K562 (cell line): ENCODE measurements at regions not wholly inside any gene's neighbourhood (a gene's known extent, or its start where the extent isn't known, plus 50 kb on each side); places are given as distances from the start of the nearest gene placed in this dataset.

Experiments
- ATAC-seq: fragments of 200-7000 bp; cut with Tn5 transposase; 3 replicates; pipeline ENCODE4 v1.9.1; 2020; ENCODE audit warnings: moderate library complexity
- BruUV-seq: library from RNA; stranded (reverse); fragments of 400-500 nt; replicated peaks from 2 replicates; lab custom pipeline; 2021; lab: Mats Ljungman, UMichigan
- CTCF ChIA-PET: fragments of 300-600 bp; formaldehyde crosslinking; extraction: SDS; loops from one replicate; lab custom pipeline; 2021; ENCODE audit warnings: low intra/inter-chr PET ratio; lab: Yijun Ruan, JAX
- POLR2A ChIA-PET: fragments of 300-600, 350-650 bp; sonication (Branson Sonifier 250); formaldehyde crosslinking; extraction: SDS; loops from one replicate; lab custom pipeline; 2021; ENCODE audit warnings: antibody characterized with exemption, inconsistent platforms; lab: Yijun Ruan, JAX
- DNase-seq, 4 experiments: peaks; one replicate each; pipeline versions ENCODE4 v3.0.0 to v3.0.0-alpha.2; 2011 to 2018; ENCODE audit warnings: low spot score in 3 of 4, mixed read lengths in 3 of 4; ENCODE audit errors: extremely low read depth in 1 of 4
- FAIRE-seq: peaks from 2 replicates; lab custom pipeline; 2011; peaks lifted over from hg19 to GRCh38; lab: Jason Lieb, UNC
- H2AFZ ChIP-seq: 2 replicates; pipeline ENCODE4 v1.6.0; 2011; ENCODE audit warnings: low read depth, low read length, control low read depth, inconsistent platforms
- H3K27ac ChIP-seq: fragments of 200-600 bp; 3 replicates; pipeline ENCODE4 v1.8.0; 2011; ENCODE audit warnings: low read depth, mild to moderate bottlenecking, control low read depth, inconsistent platforms, low read length, moderate library complexity, mixed read lengths; ENCODE audit errors: extremely low read depth
- H3K27me3 ChIP-seq, 2 experiments: fragments of 300-600 bp in 1 of 2; 2 replicates in 1 of 2; 3 replicates in 1 of 2; pipeline versions ENCODE4 v1.6.0 to v1.8.0; 2011; ENCODE audit warnings: inconsistent platforms in 2 of 2, low read length in 2 of 2, mild to moderate bottlenecking in 1 of 2, mixed read lengths in 1 of 2, moderate library complexity in 1 of 2; ENCODE audit not compliant: control insufficient read depth in 2 of 2, insufficient read depth in 2 of 2
- H3K36me3 ChIP-seq: fragments of 300-600 bp; 3 replicates; pipeline ENCODE4 v1.8.0; 2011; ENCODE audit warnings: mild to moderate bottlenecking, low read length, inconsistent platforms; ENCODE audit not compliant: control insufficient read depth, insufficient read depth
- H3K4me1 ChIP-seq, 2 experiments: fragments of 200-600 bp in 1 of 2; replicated peaks in 1 of 2; 2 replicates in 1 of 2; 3 replicates in 1 of 2; pipeline versions ENCODE4 v1.5.1 to v1.8.0; 2011; ENCODE audit warnings: inconsistent platforms in 2 of 2, low read length in 2 of 2, mild to moderate bottlenecking in 1 of 2, mixed read lengths in 1 of 2, moderate library complexity in 1 of 2; ENCODE audit not compliant: control insufficient read depth in 2 of 2, insufficient read depth in 2 of 2
- H3K4me2 ChIP-seq: 2 replicates; pipeline ENCODE4 v1.6.1; 2011; ENCODE audit warnings: low read length, control low read depth, inconsistent platforms, mixed read lengths; ENCODE audit not compliant: insufficient read depth
- H3K4me3 ChIP-seq: fragments of 200-600 bp; sonication (generic), shearing (Covaris generic); 2 replicates; pipeline ENCODE4 v1.5.1; 2016; ENCODE audit warnings: control low read depth, inconsistent platforms
- H3K79me2 ChIP-seq: fragments of 200-600 bp; 3 replicates; pipeline ENCODE4 v1.8.0; 2011; ENCODE audit warnings: low read length, inconsistent platforms; ENCODE audit not compliant: control insufficient read depth, insufficient read depth
- H3K9ac ChIP-seq, 2 experiments: 2 replicates each; pipeline versions ENCODE4 v1.6.0 to v1.6.1; 2011; ENCODE audit warnings: low read depth in 2 of 2, low read length in 2 of 2, control low read depth in 1 of 2, inconsistent platforms in 1 of 2, mild to moderate bottlenecking in 1 of 2, mixed read lengths in 1 of 2; ENCODE audit not compliant: insufficient read depth in 1 of 2
- H3K9me1 ChIP-seq: one replicate; pipeline ENCODE4 v1.6.0; 2011; ENCODE audit warnings: inconsistent platforms, mild to moderate bottlenecking, low read length, moderate library complexity; ENCODE audit not compliant: control insufficient read depth, insufficient read depth
- H3K9me3 ChIP-seq: replicated peaks from 2 replicates; pipeline ENCODE4 v1.5.1; 2011; ENCODE audit warnings: low read depth, low read length, inconsistent platforms; ENCODE audit not compliant: control insufficient read depth, insufficient read depth
- H4K20me1 ChIP-seq: replicated peaks from 2 replicates; pipeline ENCODE4 v1.6.1; 2011; ENCODE audit warnings: low read length, inconsistent platforms, mixed read lengths; ENCODE audit not compliant: control insufficient read depth, insufficient read depth
- ARNT ChIP-seq, 2 experiments: fragments of 450-650 bp; IDR thresholded peaks; 2 replicates each; pipeline ENCODE4 v1.6.1; 2016; ENCODE audit warnings: mild to moderate bottlenecking in 1 of 2
- KAT7 ChIP-seq: sonication (generic); formaldehyde crosslinking; IDR thresholded peaks from 2 replicates; pipeline ENCODE4 v1.8.0; 2022; ENCODE audit warnings: missing genetic modification reagents, mild to moderate bottlenecking, borderline replicate concordance
- MAFF ChIP-seq: IDR thresholded peaks from 2 replicates; pipeline ENCODE4 v1.6.1; 2012; ENCODE audit warnings: low read length, improper control_type of control experiment
- OTX1 ChIP-seq: fragments of 450-650 bp; formaldehyde crosslinking; IDR thresholded peaks from 2 replicates; pipeline ENCODE4 v1.4.0; 2022; ENCODE audit warnings: mild to moderate bottlenecking
- PYGO2 ChIP-seq: fragments of 450-650 bp; IDR thresholded peaks from 2 replicates; pipeline ENCODE4 v1.6.1; 2016; ENCODE audit warnings: mild to moderate bottlenecking, missing genetic modification characterization, moderate library complexity, missing compliant biosample characterization
- TCFL5 ChIP-seq: fragments of 250-450 bp; sonication (Bioruptor Pico); conservative IDR thresholded peaks from 2 replicates; pipeline ENCODE4 v1.6.1; 2021; ENCODE audit warnings: mild to moderate bottlenecking, moderate library complexity, matching md5 sums
- ZNF121 ChIP-seq: sonication (generic); formaldehyde crosslinking; conservative IDR thresholded peaks from 2 replicates; pipeline ENCODE4 v1.8.0; 2022; ENCODE audit warnings: missing genetic modification reagents
- WGBS: fragments of 100-300 bp; shearing (Covaris generic); methylation state at CpG from one replicate; pipeline ENCODE4 v1.1.6; 2016; ENCODE audit warnings: low coverage, mixed read lengths; ENCODE audit not compliant: insufficient coverage; ENCODE audit errors: missing lambda C conversion rate; 5-methylcytosine and 5-hydroxymethylcytosine counted together
- in situ Hi-C: fragments of 300-500 bp; cut with MboI; formaldehyde crosslinking; loops from 4 replicates; pipeline ENCODE4 v1.15.0; 2018; ENCODE audit warnings: inconsistent platforms, mixed read lengths
- intact Hi-C: fragments of 100-400 bp; cut with micrococcal nuclease; formaldehyde crosslinking; loops from 2 replicates; pipeline ENCODE4 v1.14.2; 2022
- TF ChIP-seq, protein P1 (sequence below), 2 experiments: fragments of 450-650 bp in 1 of 2; IDR thresholded peaks; 2 replicates each; pipeline ENCODE4 v1.6.1; 2011 to 2017; ENCODE audit warnings: low read depth in 2 of 2, antibody characterized with exemption in 1 of 2, borderline replicate concordance in 1 of 2, low read length in 1 of 2, mild to moderate bottlenecking in 1 of 2, mixed read lengths in 1 of 2; ENCODE audit not compliant: control insufficient read depth in 1 of 2
- TF ChIP-seq, protein P2 (sequence below): fragments of 250-450 bp; sonication (Bioruptor Pico); IDR thresholded peaks from 2 replicates; pipeline ENCODE4 v1.5.0; 2021
- TF ChIP-seq, protein P3 (sequence below): fragments of 450-650 bp; formaldehyde crosslinking; IDR thresholded peaks from 2 replicates; pipeline ENCODE4 v1.4.0; 2020; ENCODE audit warnings: mild to moderate bottlenecking, moderate library complexity
- TF ChIP-seq, protein P4 (sequence below): fragments of 450-650 bp; IDR thresholded peaks from 2 replicates; pipeline ENCODE4 v1.6.1; 2016; ENCODE audit warnings: borderline replicate concordance
- TF ChIP-seq, protein P5 (sequence below), 3 experiments: fragments of 200-800 bp in 1 of 3; sonication (Bioruptor generic) in 1 of 3; sonication (generic) in 1 of 3; formaldehyde crosslinking in 1 of 3; IDR thresholded peaks; 2 replicates each; pipeline versions ENCODE4 v1.6.1 to v1.8.0; 2016 to 2022; ENCODE audit warnings: mild to moderate bottlenecking in 2 of 3, missing compliant biosample characterization in 2 of 3, missing genetic modification characterization in 2 of 3, missing genetic modification reagents in 1 of 3

DNA sequence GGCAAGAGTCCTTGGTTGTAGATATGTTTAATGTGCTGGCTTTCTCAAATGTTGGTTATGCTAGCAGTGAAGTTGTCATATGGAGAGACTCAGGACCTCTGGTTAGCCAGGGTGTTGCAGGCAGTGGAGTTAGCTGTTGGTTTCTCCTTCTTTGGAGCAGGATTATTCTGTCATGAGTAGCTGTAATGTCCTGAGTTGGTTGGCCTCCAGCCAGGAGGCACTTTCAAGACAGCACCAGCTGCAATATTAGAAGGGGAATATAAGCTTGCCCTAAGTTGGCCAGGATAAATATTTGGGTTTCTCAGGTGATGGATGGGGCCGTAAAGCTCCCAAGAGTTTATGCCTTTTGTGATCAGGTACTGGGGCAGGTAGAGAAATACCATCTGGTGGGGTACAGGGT, 65.5 kb downstream of the MSTN start (continued):
- TF ChIP-seq, protein P1, sequence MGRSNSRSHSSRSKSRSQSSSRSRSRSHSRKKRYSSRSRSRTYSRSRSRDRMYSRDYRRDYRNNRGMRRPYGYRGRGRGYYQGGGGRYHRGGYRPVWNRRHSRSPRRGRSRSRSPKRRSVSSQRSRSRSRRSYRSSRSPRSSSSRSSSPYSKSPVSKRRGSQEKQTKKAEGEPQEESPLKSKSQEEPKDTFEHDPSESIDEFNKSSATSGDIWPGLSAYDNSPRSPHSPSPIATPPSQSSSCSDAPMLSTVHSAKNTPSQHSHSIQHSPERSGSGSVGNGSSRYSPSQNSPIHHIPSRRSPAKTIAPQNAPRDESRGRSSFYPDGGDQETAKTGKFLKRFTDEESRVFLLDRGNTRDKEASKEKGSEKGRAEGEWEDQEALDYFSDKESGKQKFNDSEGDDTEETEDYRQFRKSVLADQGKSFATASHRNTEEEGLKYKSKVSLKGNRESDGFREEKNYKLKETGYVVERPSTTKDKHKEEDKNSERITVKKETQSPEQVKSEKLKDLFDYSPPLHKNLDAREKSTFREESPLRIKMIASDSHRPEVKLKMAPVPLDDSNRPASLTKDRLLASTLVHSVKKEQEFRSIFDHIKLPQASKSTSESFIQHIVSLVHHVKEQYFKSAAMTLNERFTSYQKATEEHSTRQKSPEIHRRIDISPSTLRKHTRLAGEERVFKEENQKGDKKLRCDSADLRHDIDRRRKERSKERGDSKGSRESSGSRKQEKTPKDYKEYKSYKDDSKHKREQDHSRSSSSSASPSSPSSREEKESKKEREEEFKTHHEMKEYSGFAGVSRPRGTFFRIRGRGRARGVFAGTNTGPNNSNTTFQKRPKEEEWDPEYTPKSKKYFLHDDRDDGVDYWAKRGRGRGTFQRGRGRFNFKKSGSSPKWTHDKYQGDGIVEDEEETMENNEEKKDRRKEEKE (IDR thresholded peaks at IDR 0.05; ENCODE audit: borderline replicate concordance in 1 of 2, control insufficient read depth in 1 of 2, low read depth in 2 of 2, low read length in 1 of 2) = no peak
- TF ChIP-seq MAFF (no peak), TCFL5 (CRISPR knock-in tag) (no peak)
- TF ChIP-seq, protein P2, sequence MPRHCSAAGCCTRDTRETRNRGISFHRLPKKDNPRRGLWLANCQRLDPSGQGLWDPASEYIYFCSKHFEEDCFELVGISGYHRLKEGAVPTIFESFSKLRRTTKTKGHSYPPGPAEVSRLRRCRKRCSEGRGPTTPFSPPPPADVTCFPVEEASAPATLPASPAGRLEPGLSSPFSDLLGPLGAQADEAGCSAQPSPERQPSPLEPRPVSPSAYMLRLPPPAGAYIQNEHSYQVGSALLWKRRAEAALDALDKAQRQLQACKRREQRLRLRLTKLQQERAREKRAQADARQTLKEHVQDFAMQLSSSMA (CRISPR knock-in tag) = no peak

DNA sequence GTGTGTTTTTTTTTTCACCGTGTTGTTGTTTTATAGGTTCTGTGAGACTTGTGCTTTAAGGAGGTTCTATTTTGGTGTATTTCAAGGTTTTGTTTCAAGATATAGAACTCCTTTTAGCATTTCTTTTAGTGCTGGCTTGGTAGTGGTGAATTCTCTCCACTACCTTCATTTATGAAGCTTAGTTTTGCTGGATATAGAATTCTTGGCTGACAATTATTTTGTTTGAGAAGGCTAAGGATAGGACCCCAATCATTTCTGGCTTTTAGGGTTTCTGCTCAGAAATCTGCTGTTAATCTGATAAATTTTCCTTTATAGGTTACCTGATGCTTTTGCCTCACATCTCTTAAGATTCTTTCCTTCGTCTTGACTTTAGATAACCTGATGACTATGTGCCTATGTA, 66.8 kb downstream of the MSTN start:
- ATAC-seq (no peak), DNase-seq (no peak), FAIRE-seq (no peak)
- intact Hi-C loops = no loop called here
- no peak overlapping the region for H3K9ac ChIP-seq
- BruUV-seq = no TSS peak
- no peak overlapping the region for H3K4me3 ChIP-seq
- no peaks in the 10 kb centered on the region for H3K9me3 ChIP-seq
- H3K9me1 ChIP-seq = no peaks in the 10 kb centered on the region
- in situ Hi-C loops = no loop called here
- H3K4me2 ChIP-seq = no peak overlapping the region
- H3K4me1 ChIP-seq = no peaks in the 10 kb centered on the region
- H3K27ac ChIP-seq = no peak overlapping the region
- ChIA-PET CTCF (no interaction called here), POLR2A (no interaction called here)
- no peaks in the 10 kb centered on the region for H3K79me2 ChIP-seq
- H4K20me1 ChIP-seq = no peaks in the 10 kb centered on the region
- no peaks in the 10 kb centered on the region for H3K36me3 ChIP-seq
- WGBS = 3% methylated on average over 2 of the region's 2 CpGs
- no peak overlapping the region for H2AFZ ChIP-seq
- H3K27me3 ChIP-seq = no peaks in the 10 kb centered on the region; a peak in 1 of 5 replicates
- TF ChIP-seq PYGO2 (tag) (no peak), ZNF121 (no peak), ARNT (IDR thresholded peaks at IDR 0.05) (no peak), OTX1 (no peak), KAT7 (CRISPR knock-in tag) (no peak)
- TF ChIP-seq, protein P3, sequence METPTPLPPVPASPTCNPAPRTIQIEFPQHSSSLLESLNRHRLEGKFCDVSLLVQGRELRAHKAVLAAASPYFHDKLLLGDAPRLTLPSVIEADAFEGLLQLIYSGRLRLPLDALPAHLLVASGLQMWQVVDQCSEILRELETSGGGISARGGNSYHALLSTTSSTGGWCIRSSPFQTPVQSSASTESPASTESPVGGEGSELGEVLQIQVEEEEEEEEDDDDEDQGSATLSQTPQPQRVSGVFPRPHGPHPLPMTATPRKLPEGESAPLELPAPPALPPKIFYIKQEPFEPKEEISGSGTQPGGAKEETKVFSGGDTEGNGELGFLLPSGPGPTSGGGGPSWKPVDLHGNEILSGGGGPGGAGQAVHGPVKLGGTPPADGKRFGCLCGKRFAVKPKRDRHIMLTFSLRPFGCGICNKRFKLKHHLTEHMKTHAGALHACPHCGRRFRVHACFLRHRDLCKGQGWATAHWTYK = no peak
- TF ChIP-seq, protein P4, sequence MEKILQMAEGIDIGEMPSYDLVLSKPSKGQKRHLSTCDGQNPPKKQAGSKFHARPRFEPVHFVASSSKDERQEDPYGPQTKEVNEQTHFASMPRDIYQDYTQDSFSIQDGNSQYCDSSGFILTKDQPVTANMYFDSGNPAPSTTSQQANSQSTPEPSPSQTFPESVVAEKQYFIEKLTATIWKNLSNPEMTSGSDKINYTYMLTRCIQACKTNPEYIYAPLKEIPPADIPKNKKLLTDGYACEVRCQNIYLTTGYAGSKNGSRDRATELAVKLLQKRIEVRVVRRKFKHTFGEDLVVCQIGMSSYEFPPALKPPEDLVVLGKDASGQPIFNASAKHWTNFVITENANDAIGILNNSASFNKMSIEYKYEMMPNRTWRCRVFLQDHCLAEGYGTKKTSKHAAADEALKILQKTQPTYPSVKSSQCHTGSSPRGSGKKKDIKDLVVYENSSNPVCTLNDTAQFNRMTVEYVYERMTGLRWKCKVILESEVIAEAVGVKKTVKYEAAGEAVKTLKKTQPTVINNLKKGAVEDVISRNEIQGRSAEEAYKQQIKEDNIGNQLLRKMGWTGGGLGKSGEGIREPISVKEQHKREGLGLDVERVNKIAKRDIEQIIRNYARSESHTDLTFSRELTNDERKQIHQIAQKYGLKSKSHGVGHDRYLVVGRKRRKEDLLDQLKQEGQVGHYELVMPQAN = no peak
- TF ChIP-seq, protein P5, sequence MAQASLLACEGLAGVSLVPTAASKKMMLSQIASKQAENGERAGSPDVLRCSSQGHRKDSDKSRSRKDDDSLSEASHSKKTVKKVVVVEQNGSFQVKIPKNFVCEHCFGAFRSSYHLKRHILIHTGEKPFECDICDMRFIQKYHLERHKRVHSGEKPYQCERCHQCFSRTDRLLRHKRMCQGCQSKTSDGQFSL (CRISPR knock-in tag; IDR thresholded peaks at IDR 0.05) = no peak
- TF ChIP-seq, protein P5 (tag; IDR thresholded peaks at IDR 0.05) = no peak
